ENCODE measurements at regions not wholly inside any gene's neighbourhood (a gene's known extent, or its start where the extent isn't known, plus 50 kb on each side); places are given as distances from the start of the nearest gene placed in this dataset.

GRCh38 chr18:43393174-43393573 lies 115.9 kb upstream of the SYT4 start:
- H3K4me3 Mint-ChIP-seq, result no peak overlapping the region
- H3K27me3 ChIP-seq (ENCODE audit: control insufficient read depth, insufficient read depth, low read length, poor library complexity, severe bottlenecking), result no peaks in the 10 kb centered on the region
- no peak overlapping the region for H3K4me3 ChIP-seq (ENCODE audit: low read length)
- no peaks in the 10 kb centered on the region for H3K4me1 ChIP-seq (ENCODE audit: control insufficient read depth, insufficient read depth, low read length)
- H3K36me3 ChIP-seq (ENCODE audit: control insufficient read depth, insufficient read depth, low read length), result no peaks in the 10 kb centered on the region
- no peaks in the 10 kb centered on the region for H3K36me3 Mint-ChIP-seq (ENCODE audit: low read depth)
- peaks cover 2% of the 10 kb centered on the region for H3K4me1 Mint-ChIP-seq
- H3K9ac ChIP-seq (ENCODE audit: extremely low read depth, low read length, poor library complexity, severe bottlenecking), result no peak overlapping the region
- H3K27ac ChIP-seq (ENCODE audit: low read depth, low read length), result no peak overlapping the region
- no peaks in the 10 kb centered on the region for H3K9me3 ChIP-seq (ENCODE audit: control insufficient read depth, low read length)
- WGBS, 2 experiments (ENCODE audit: insufficient coverage in 1 of 2, insufficient read length in 1 of 2), result 96% methylated on average over 2 of the region's 2 CpGs; no CpG with 5 or more reads in 1 of the 2 experiments
- H3K27ac Mint-ChIP-seq, result no peak overlapping the region
- TF ChIP-seq, protein P1, sequence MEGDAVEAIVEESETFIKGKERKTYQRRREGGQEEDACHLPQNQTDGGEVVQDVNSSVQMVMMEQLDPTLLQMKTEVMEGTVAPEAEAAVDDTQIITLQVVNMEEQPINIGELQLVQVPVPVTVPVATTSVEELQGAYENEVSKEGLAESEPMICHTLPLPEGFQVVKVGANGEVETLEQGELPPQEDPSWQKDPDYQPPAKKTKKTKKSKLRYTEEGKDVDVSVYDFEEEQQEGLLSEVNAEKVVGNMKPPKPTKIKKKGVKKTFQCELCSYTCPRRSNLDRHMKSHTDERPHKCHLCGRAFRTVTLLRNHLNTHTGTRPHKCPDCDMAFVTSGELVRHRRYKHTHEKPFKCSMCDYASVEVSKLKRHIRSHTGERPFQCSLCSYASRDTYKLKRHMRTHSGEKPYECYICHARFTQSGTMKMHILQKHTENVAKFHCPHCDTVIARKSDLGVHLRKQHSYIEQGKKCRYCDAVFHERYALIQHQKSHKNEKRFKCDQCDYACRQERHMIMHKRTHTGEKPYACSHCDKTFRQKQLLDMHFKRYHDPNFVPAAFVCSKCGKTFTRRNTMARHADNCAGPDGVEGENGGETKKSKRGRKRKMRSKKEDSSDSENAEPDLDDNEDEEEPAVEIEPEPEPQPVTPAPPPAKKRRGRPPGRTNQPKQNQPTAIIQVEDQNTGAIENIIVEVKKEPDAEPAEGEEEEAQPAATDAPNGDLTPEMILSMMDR (conservative IDR thresholded peaks at IDR 0.05), result no peak
- H3K27me3 Mint-ChIP-seq (ENCODE audit: insufficient read depth), result no peaks in the 10 kb centered on the region
- H3K9me3 Mint-ChIP-seq, result no peaks in the 10 kb centered on the region
- DNase-seq, result no peak

DNA sequence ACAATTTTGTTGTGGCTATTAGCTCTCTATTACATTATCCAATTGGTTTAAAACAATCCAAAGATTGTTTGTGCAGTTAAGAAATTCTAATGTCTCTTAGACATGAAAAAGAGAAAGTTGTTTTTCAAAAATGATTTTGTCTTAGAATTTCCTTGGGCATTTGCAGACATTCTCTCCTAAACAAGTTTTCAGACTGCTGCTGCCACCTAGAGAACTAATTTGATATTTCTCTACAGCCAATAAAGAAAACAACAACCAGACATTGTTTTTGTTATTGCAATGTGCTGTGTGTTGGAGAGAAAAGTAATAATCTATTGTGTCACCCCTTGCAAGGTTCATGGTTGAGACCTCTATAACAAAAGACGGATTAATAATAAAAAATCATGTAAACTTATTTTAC lies 119.0 kb upstream of the SYT4 start:
- Mint-ChIP-seq H3K27me3 (ENCODE audit: insufficient read depth) (no peaks in the 10 kb centered on the region), H3K9me3 (no peaks in the 10 kb centered on the region), H3K27ac (no peak overlapping the region), H3K36me3 (ENCODE audit: low read depth) (no peaks in the 10 kb centered on the region), H3K4me1 (peaks cover 2% of the 10 kb centered on the region), H3K4me3 (no peak overlapping the region)
- WGBS, 2 experiments (ENCODE audit: insufficient coverage in 1 of 2, insufficient read length in 1 of 2), result no CpG with 5 or more reads among the region's 1 CpG
- TF ChIP-seq, protein P1 (conservative IDR thresholded peaks at IDR 0.05), result peak; percentile 80
- Histone ChIP-seq H3K4me1 (ENCODE audit: control insufficient read depth, insufficient read depth, low read length) (no peaks in the 10 kb centered on the region), H3K36me3 (ENCODE audit: control insufficient read depth, insufficient read depth, low read length) (no peaks in the 10 kb centered on the region), H3K27ac (ENCODE audit: low read depth, low read length) (no peak overlapping the region), H3K9me3 (ENCODE audit: control insufficient read depth, low read length) (no peaks in the 10 kb centered on the region), H3K4me3 (ENCODE audit: low read length) (no peak overlapping the region), H3K27me3 (ENCODE audit: control insufficient read depth, insufficient read depth, low read length, poor library complexity, severe bottlenecking) (no peaks in the 10 kb centered on the region), H3K9ac (ENCODE audit: extremely low read depth, low read length, poor library complexity, severe bottlenecking) (no peak overlapping the region)
- DNase-seq, result no peak

DNA sequence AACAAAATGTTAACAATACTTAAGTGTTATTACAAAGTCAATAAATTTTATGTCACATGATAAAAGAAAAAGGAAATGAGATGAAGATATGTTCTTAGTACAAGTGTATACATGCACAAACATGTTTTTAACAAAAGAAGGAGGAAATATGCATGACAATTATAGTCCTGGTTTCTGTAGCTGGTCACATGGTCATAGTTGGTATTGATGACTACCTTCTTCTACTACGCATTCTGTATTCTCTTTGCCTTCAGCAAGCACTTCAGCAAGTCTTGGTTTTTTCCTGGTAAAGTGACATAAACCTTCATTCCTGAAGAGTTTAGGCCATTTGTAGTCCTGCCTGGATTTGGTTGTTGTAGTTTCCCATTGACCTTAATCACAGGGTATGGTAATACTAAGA lies 121.3 kb upstream of the SYT4 start:
- Histone ChIP-seq H3K4me1 (ENCODE audit: control insufficient read depth, insufficient read depth, low read length) (no peaks in the 10 kb centered on the region), H3K27me3 (ENCODE audit: control insufficient read depth, insufficient read depth, low read length, poor library complexity, severe bottlenecking) (no peaks in the 10 kb centered on the region), H3K27ac (ENCODE audit: low read depth, low read length) (no peak overlapping the region), H3K9ac (ENCODE audit: extremely low read depth, low read length, poor library complexity, severe bottlenecking) (no peak overlapping the region), H3K36me3 (ENCODE audit: control insufficient read depth, insufficient read depth, low read length) (no peaks in the 10 kb centered on the region), H3K4me3 (ENCODE audit: low read length) (no peak overlapping the region), H3K9me3 (ENCODE audit: control insufficient read depth, low read length) (no peaks in the 10 kb centered on the region)
- Mint-ChIP-seq H3K27ac (no peak overlapping the region), H3K4me3 (no peak overlapping the region), H3K36me3 (ENCODE audit: low read depth) (no peaks in the 10 kb centered on the region), H3K4me1 (peaks cover 2% of the 10 kb centered on the region), H3K27me3 (ENCODE audit: insufficient read depth) (no peaks in the 10 kb centered on the region), H3K9me3 (peaks cover 14% of the 10 kb centered on the region)
- DNase-seq, result no peak
- 94% methylated on average over 1 of the region's 1 CpG; no CpG with 5 or more reads in 1 of the 2 experiments for WGBS, 2 experiments (ENCODE audit: insufficient coverage in 1 of 2, insufficient read length in 1 of 2)
- TF ChIP-seq, protein P1 (conservative IDR thresholded peaks at IDR 0.05), result no peak

All from endodermal cell (in vitro differentiated cells).